ENCODE measurements at regions not wholly inside any gene's neighbourhood (a gene's known extent, or its start where the extent isn't known, plus 50 kb on each side); places are given as distances from the start of the nearest gene placed in this dataset.

- no peak for DNase-seq (ENCODE audit: low spot score)
These were observed 258.9 kb downstream of the TAF11L14 start for GRCh38 chr5:17893026-17893635.

- DNase-seq (ENCODE audit: low spot score): no peak
These were observed 261.2 kb downstream of the TAF11L14 start for GRCh38 chr5:17895288-17896033.

- no peak for DNase-seq (ENCODE audit: low spot score)
These were observed 262.3 kb downstream of the TAF11L14 start for GRCh38 chr5:17896605-17897004.

- DNase-seq (ENCODE audit: low spot score): no peak
These were observed 263.5 kb downstream of the TAF11L14 start for GRCh38 chr5:17897776-17898175.

GRCh38 chr5:17898766-17899165, 264.5 kb downstream of the TAF11L14 start:
- no peak for DNase-seq (ENCODE audit: low spot score)

- no peak for DNase-seq (ENCODE audit: low spot score)
These were observed 272.8 kb downstream of the TAF11L14 start for GRCh38 chr5:17907094-17907493.

GRCh38 chr5:17910318-17910717, 276.1 kb downstream of the TAF11L14 start:
- DNase-seq (ENCODE audit: low spot score): no peak

GRCh38 chr5:17912794-17913193, 278.5 kb downstream of the TAF11L14 start:
- DNase-seq (ENCODE audit: low spot score): no peak

GRCh38 chr5:17916446-17916845, 282.2 kb downstream of the TAF11L14 start:
- DNase-seq (ENCODE audit: low spot score): no peak

GRCh38 chr5:17917465-17917864, 283.2 kb downstream of the TAF11L14 start:
- DNase-seq (ENCODE audit: low spot score): no peak

- DNase-seq (ENCODE audit: low spot score): no peak
These were observed 284.3 kb downstream of the TAF11L14 start for GRCh38 chr5:17918373-17919104.

GRCh38 chr5:17925276-17925675, 291.0 kb downstream of the TAF11L14 start:
- DNase-seq (ENCODE audit: low spot score): no peak

GRCh38 chr5:17928581-17928981, 294.3 kb downstream of the TAF11L14 start:
- no peak for DNase-seq (ENCODE audit: low spot score)

- DNase-seq (ENCODE audit: low spot score): no peak
These were observed 294.9 kb downstream of the TAF11L14 start for GRCh38 chr5:17929171-17929570.

GRCh38 chr5:17930346-17930745, 296.1 kb downstream of the TAF11L14 start:
- no peak for DNase-seq (ENCODE audit: low spot score)

- no peak for DNase-seq (ENCODE audit: low spot score)
These were observed 309.8 kb downstream of the TAF11L14 start for GRCh38 chr5:17944046-17944445.

- DNase-seq (ENCODE audit: low spot score): no peak
These were observed 312.8 kb downstream of the TAF11L14 start for GRCh38 chr5:17947029-17947428.

- DNase-seq (ENCODE audit: low spot score): no peak
These were observed 317.3 kb downstream of the TAF11L14 start for GRCh38 chr5:17951392-17952169.

GRCh38 chr5:17952231-17952630, 318.0 kb downstream of the TAF11L14 start:
- DNase-seq (ENCODE audit: low spot score): no peak

GRCh38 chr5:17964067-17964466, 329.8 kb downstream of the TAF11L14 start:
- no peak for DNase-seq (ENCODE audit: low spot score)

GRCh38 chr5:17966640-17967402, 332.6 kb downstream of the TAF11L14 start:
- no peak for DNase-seq (ENCODE audit: low spot score)

- DNase-seq (ENCODE audit: low spot score): no peak
These were observed 342.1 kb downstream of the TAF11L14 start for GRCh38 chr5:17976404-17976803.

Data from putamen (tissue), 1 donor.